ENCODE measurements at regions not wholly inside any gene's neighbourhood (a gene's known extent, or its start where the extent isn't known, plus 50 kb on each side); places are given as distances from the start of the nearest gene placed in this dataset.

DNA sequence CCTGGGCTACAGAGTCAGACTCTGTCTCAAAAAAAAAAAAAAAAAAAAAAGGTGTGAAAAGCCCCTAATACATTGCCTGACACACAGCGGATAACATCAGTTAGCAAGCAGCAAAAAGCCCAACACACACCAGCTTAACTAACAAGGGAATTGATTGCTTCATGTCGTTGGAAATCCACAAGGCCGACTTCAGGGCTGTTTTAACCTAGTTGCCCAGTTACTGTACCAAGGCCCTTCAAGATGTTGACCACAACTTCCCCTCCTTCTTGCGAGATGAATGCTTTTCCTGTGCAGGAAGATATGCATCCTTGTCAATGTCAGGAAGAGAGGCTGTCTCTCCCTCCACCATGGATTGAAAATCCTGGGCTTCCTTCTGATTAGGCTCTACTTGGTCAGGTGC lies 202.9 kb downstream of the MIB1 start:
- TF ChIP-seq, protein P1, sequence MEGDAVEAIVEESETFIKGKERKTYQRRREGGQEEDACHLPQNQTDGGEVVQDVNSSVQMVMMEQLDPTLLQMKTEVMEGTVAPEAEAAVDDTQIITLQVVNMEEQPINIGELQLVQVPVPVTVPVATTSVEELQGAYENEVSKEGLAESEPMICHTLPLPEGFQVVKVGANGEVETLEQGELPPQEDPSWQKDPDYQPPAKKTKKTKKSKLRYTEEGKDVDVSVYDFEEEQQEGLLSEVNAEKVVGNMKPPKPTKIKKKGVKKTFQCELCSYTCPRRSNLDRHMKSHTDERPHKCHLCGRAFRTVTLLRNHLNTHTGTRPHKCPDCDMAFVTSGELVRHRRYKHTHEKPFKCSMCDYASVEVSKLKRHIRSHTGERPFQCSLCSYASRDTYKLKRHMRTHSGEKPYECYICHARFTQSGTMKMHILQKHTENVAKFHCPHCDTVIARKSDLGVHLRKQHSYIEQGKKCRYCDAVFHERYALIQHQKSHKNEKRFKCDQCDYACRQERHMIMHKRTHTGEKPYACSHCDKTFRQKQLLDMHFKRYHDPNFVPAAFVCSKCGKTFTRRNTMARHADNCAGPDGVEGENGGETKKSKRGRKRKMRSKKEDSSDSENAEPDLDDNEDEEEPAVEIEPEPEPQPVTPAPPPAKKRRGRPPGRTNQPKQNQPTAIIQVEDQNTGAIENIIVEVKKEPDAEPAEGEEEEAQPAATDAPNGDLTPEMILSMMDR (IDR thresholded peaks at IDR 0.05): no peak
- no peak for TF ChIP-seq EP300 (IDR thresholded peaks at IDR 0.05)
- TF ChIP-seq POLR2AphosphoS5 (IDR thresholded peaks at IDR 0.05): no peak

Measured in stomach (tissue), 4 donors.